ENCODE measurements at regions not wholly inside any gene's neighbourhood (a gene's known extent, or its start where the extent isn't known, plus 50 kb on each side); places are given as distances from the start of the nearest gene placed in this dataset.

DNA sequence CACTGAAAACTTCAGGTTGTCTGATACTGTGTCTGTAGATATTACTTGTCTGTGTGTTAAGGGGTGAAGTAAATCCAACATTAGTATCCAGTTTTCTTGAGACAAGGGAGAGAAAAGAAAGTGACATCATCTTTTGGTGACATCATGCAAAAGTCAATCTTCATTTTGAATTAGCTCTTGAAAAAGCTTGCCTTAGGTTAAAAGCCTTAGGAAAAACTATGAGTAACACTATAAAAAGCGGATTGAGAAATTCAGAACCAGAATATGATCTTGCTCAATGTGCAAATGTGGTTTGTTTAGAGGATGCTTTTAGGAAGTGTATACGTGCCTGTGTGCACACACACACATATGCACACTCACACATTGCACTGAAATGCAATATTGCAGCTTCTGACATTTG, 345.8 kb upstream of the CASK start:
- no peaks in the 10 kb centered on the region for H3K4me1 ChIP-seq
- no peak overlapping the region for H3K27ac ChIP-seq (replicated peaks)
- no peak overlapping the region for H3K4me3 ChIP-seq
- TF ChIP-seq, protein P1, sequence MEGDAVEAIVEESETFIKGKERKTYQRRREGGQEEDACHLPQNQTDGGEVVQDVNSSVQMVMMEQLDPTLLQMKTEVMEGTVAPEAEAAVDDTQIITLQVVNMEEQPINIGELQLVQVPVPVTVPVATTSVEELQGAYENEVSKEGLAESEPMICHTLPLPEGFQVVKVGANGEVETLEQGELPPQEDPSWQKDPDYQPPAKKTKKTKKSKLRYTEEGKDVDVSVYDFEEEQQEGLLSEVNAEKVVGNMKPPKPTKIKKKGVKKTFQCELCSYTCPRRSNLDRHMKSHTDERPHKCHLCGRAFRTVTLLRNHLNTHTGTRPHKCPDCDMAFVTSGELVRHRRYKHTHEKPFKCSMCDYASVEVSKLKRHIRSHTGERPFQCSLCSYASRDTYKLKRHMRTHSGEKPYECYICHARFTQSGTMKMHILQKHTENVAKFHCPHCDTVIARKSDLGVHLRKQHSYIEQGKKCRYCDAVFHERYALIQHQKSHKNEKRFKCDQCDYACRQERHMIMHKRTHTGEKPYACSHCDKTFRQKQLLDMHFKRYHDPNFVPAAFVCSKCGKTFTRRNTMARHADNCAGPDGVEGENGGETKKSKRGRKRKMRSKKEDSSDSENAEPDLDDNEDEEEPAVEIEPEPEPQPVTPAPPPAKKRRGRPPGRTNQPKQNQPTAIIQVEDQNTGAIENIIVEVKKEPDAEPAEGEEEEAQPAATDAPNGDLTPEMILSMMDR (IDR thresholded peaks at IDR 0.05; ENCODE audit: borderline replicate concordance), result no peak
- DNase-seq, result no peak
- intact Hi-C loops (cut with micrococcal nuclease), result no loop called here
- no peaks in the 10 kb centered on the region for H3K9me3 ChIP-seq (replicated peaks)
- H3K36me3 ChIP-seq, result no peaks in the 10 kb centered on the region
- H3K27me3 ChIP-seq (ENCODE audit: low read depth), result no peaks in the 10 kb centered on the region

DNA sequence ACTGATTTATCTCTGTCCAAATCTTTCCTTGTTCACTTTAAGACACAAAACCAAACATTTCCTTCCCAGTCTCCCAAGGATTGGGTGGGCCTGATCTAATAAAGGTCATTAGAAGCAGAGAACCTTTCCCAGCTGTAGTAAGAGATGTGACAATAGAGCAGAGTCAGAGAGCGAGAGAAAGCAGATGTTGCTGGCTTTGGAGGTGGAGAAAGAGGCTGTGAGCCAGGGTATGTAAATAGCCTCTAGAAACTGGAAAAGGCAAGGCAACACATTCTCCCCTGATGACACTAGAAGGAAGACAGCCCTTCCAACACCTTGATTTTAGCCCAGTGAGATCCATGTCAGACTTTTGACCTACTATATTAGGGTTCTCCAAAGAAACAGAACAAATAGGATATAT, 337.5 kb upstream of the CASK start:
- Histone ChIP-seq H3K27me3 (ENCODE audit: low read depth) (no peaks in the 10 kb centered on the region), H3K4me3 (no peak overlapping the region), H3K4me1 (no peaks in the 10 kb centered on the region), H3K36me3 (no peaks in the 10 kb centered on the region), H3K9me3 (replicated peaks) (no peaks in the 10 kb centered on the region), H3K27ac (replicated peaks) (no peak overlapping the region)
- TF ChIP-seq, protein P1 (IDR thresholded peaks at IDR 0.05; ENCODE audit: borderline replicate concordance), result no peak
- intact Hi-C loops (cut with micrococcal nuclease), result no loop called here
- no peak for DNase-seq

DNA sequence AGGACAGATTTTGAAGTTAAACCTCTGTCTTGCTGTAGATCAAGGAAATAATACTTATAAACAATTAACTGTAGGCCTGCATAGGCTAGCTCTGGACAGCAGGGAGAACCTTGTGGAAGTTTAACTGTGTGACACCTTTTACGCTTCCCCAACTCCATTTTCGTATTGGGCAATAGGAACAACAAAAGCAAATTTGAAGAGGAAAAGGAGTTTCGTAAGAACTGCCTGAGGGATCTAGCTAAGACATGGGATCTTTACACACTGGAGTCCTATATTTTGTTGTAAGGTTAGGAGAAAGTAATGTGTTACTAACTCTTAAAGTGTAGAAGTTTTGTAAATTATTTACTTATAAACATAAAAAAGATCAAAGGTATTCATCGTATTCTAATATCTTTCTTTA, 324.9 kb upstream of the CASK start:
- H3K9me3 ChIP-seq (replicated peaks), result no peaks in the 10 kb centered on the region
- TF ChIP-seq, protein P1 (IDR thresholded peaks at IDR 0.05; ENCODE audit: borderline replicate concordance), result no peak
- no peak overlapping the region for H3K4me3 ChIP-seq
- H3K36me3 ChIP-seq, result no peaks in the 10 kb centered on the region
- intact Hi-C loops (cut with micrococcal nuclease), result no loop called here
- H3K4me1 ChIP-seq, result no peaks in the 10 kb centered on the region
- no peak overlapping the region for H3K27ac ChIP-seq (replicated peaks)
- no peaks in the 10 kb centered on the region for H3K27me3 ChIP-seq (ENCODE audit: low read depth)
- no peak for DNase-seq

DNA sequence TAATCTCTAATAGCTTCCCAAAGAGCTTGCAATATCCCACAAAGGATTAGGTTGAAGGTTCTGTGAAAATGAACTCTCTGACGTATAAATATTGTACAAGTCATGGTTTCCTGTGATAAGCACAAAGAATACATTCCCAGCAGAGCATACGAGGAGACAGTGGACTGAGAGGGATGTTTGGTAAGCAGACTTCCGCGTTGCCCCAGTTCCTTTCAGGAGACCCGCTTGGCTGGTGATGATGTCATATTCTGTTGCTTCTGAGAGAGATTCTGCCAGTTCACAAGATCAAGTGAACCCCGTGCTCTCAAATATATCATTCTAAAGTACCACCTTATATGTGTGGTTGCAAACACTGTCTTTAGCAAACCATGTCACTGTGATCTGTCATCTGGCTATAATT, 323.9 kb upstream of the CASK start:
- intact Hi-C loops (cut with micrococcal nuclease), result no loop called here
- H3K27ac ChIP-seq (replicated peaks), result no peak overlapping the region
- H3K9me3 ChIP-seq (replicated peaks), result no peaks in the 10 kb centered on the region
- no peaks in the 10 kb centered on the region for H3K4me1 ChIP-seq
- peak overlapping the region; percentile 44 for H3K4me3 ChIP-seq
- H3K27me3 ChIP-seq (ENCODE audit: low read depth), result no peaks in the 10 kb centered on the region
- TF ChIP-seq, protein P1 (IDR thresholded peaks at IDR 0.05; ENCODE audit: borderline replicate concordance), result no peak
- H3K36me3 ChIP-seq, result no peaks in the 10 kb centered on the region
- DNase-seq, result no peak

DNA sequence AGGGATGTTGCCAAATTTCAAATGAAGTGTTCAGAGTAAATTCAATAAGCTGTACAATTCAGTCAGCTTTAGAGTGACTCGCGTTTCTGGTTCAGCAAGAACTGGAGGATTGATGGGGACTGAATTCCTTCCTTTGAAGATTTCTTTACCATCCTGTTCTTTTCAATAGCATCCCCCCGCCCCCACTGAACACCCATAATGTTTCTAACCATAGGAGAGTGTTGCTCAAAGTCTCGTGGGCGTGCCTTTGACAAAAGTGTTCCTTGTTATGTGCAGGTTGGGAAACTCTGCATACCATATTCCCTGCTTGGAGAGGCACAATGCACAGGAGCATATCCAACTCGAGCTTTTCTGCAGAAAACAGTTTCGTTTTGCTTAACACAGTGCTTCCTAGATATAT, 323.5 kb upstream of the CASK start:
- TF ChIP-seq, protein P1 (IDR thresholded peaks at IDR 0.05; ENCODE audit: borderline replicate concordance), result no peak
- H3K27me3 ChIP-seq (ENCODE audit: low read depth), result no peaks in the 10 kb centered on the region
- peak overlapping the region; percentile 44 for H3K4me3 ChIP-seq
- no peaks in the 10 kb centered on the region for H3K9me3 ChIP-seq (replicated peaks)
- DNase-seq, result no peak
- no peak overlapping the region for H3K27ac ChIP-seq (replicated peaks)
- intact Hi-C loops (cut with micrococcal nuclease), result no loop called here
- H3K36me3 ChIP-seq, result no peaks in the 10 kb centered on the region
- no peaks in the 10 kb centered on the region for H3K4me1 ChIP-seq

DNA sequence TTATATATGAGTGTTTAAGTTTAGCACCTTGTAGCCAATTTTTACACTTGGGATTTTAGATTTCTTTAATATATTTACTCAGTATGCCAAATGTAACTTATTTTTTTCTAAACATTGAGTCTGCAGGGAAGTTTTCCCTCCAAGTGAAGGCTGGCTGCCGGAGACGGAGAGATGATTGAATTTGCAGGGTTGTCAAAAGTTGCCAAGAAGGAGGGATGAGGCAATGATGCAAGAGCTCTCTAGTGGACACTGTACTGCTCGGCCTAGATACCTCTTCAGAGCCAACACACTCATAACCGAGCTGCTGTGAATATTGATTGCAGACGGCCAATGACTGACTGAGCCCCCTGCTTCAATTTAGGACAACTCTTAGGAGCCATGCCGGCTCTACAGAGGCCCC, 318.6 kb upstream of the CASK start:
- no peak overlapping the region for H3K27ac ChIP-seq (replicated peaks)
- H3K4me3 ChIP-seq, result no peak overlapping the region
- H3K9me3 ChIP-seq (replicated peaks), result no peaks in the 10 kb centered on the region
- no peaks in the 10 kb centered on the region for H3K36me3 ChIP-seq
- no peak for DNase-seq
- intact Hi-C loops (cut with micrococcal nuclease), result no loop called here
- TF ChIP-seq, protein P1 (IDR thresholded peaks at IDR 0.05; ENCODE audit: borderline replicate concordance), result no peak
- H3K27me3 ChIP-seq (ENCODE audit: low read depth), result no peaks in the 10 kb centered on the region
- H3K4me1 ChIP-seq, result no peaks in the 10 kb centered on the region
